OCI-LY3 (cell line): ENCODE measurements at regions not wholly inside any gene's neighbourhood (a gene's known extent, or its start where the extent isn't known, plus 50 kb on each side); places are given as distances from the start of the nearest gene placed in this dataset.

Experiments
- CTCF ChIP-seq: fragments of 200-600, 300-600 bp; sonication (generic); IDR thresholded peaks from 2 replicates; pipeline ENCODE4 v1.5.1; 2014; ENCODE audit warnings: antibody characterized with exemption, low read length, low read depth
- EZH2phosphoT487 ChIP-seq: fragments of 200-600 bp; shearing (Covaris generic); IDR thresholded peaks from 2 replicates; pipeline ENCODE4 v1.6.1; 2018; ENCODE audit warnings: antibody characterized with exemption, mixed run types, low read depth

DNA sequence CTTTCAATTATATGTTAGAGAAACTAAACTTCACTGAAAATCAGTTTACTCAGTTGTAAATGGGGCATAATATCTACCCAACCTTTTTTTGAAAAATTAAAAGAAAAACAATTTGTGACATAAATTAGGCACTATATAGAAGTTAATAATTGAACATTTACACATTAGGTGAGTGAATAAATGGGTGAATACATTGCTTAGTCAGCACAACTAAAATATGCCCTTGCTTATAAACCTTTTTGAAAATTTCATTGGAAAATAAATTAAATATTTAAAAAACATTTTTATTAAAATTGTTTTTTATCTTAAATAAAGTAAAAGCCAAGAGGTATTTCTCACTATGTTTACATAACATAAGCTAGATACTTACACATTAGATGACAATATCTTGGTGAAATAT, 994.5 kb upstream of the TENM4 start:
- TF ChIP-seq CTCF (no peak), EZH2phosphoT487 (no peak)
